HG03571 (cell line): ENCODE measurements at regions not wholly inside any gene's neighbourhood (a gene's known extent, or its start where the extent isn't known, plus 50 kb on each side); places are given as distances from the start of the nearest gene placed in this dataset.
"Not testable (repeated sequence)": the region's sequence is repeated elsewhere in the genome, so short reads cannot be mapped to it uniquely, and the experiment has no call there.

Source experiments
- ATAC-seq: cut with Tn5 transposase; IDR thresholded peaks from one replicate; pipeline ENCODE4 v1.9.1; 2021; ENCODE audit not compliant: unreplicated experiment

- ATAC-seq: no peak
Observed at GRCh38 chr5:171706736-171707441, 78.7 kb upstream of the SMIM23 start.

- ATAC-seq: no peak
Observed at GRCh38 chr5:171707442-171707792, 78.2 kb upstream of the SMIM23 start.

GRCh38 chr5:171709930-171710329, 75.7 kb upstream of the SMIM23 start:
- ATAC-seq: no peak

GRCh38 chr5:171710451-171711024, 75.1 kb upstream of the SMIM23 start:
- ATAC-seq: no peak

- no peak for ATAC-seq
Observed at GRCh38 chr5:171711571-171711970, 74.0 kb upstream of the SMIM23 start.

GRCh38 chr5:171712616-171713015, 73.0 kb upstream of the SMIM23 start:
- no peak for ATAC-seq

- ATAC-seq: no peak
Observed at GRCh38 chr5:171713152-171713551, 72.5 kb upstream of the SMIM23 start.

GRCh38 chr5:171714261-171714660, 71.4 kb upstream of the SMIM23 start:
- no peak for ATAC-seq

- ATAC-seq: no peak
Observed at GRCh38 chr5:171714851-171715250, 70.8 kb upstream of the SMIM23 start.

GRCh38 chr5:171715551-171715950, 70.1 kb upstream of the SMIM23 start:
- no peak for ATAC-seq

GRCh38 chr5:171720086-171720485, 65.5 kb upstream of the SMIM23 start:
- ATAC-seq: no peak

GRCh38 chr5:171721464-171721863, 64.2 kb upstream of the SMIM23 start:
- no peak for ATAC-seq

GRCh38 chr5:171724468-171725204, 61.0 kb upstream of the SMIM23 start:
- no peak for ATAC-seq

- no peak for ATAC-seq
Observed at GRCh38 chr5:171725205-171725601, 60.4 kb upstream of the SMIM23 start.

GRCh38 chr5:171726819-171727218, 58.8 kb upstream of the SMIM23 start:
- ATAC-seq: not testable (repeated sequence)

GRCh38 chr5:171728686-171729085, 56.9 kb upstream of the SMIM23 start:
- no peak for ATAC-seq
